ENCODE measurements at regions not wholly inside any gene's neighbourhood (a gene's known extent, or its start where the extent isn't known, plus 50 kb on each side); places are given as distances from the start of the nearest gene placed in this dataset.

DNA sequence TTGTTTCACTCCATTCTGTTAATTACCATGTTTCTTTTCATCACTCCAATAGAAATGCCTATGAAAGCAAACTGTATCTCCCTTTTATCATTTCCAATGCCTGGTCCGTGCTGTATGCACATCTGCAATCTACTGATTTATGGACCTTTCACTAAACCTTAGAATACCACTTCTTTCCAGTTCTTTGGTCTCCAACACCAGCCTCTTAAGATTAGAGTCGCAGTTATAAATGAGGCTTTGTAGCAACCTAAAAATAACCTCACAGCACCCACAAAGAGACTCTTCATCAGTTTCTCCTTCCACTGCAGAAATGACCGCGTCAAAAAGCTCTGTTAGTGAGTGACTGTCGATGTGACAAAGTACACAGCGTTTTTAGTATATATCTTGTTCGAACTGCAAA, 282.6 kb downstream of the ADGRA3 start:
- Mint-ChIP-seq H3K27ac (no peak overlapping the region), H3K27me3 (ENCODE audit: low read depth) (peaks cover 19% of the 10 kb centered on the region), H3K9me3 (no peaks in the 10 kb centered on the region), H3K36me3 (no peaks in the 10 kb centered on the region), H3K4me3 (no peak overlapping the region), H3K4me1 (no peaks in the 10 kb centered on the region)
- DNase-seq (ENCODE audit: low spot score in 2 of 2, unreplicated experiment in 2 of 2): no peak
- TF ChIP-seq CTCF (IDR thresholded peaks at IDR 0.05; ENCODE audit: unreplicated experiment): no peak

GRCh38 chr4:22220965-22221364, 272.4 kb upstream of the KCNIP4 start:
- H3K36me3 Mint-ChIP-seq: no peaks in the 10 kb centered on the region
- H3K27ac Mint-ChIP-seq: no peak overlapping the region
- H3K9me3 Mint-ChIP-seq: no peaks in the 10 kb centered on the region
- DNase-seq (ENCODE audit: low spot score in 2 of 2, unreplicated experiment in 2 of 2): no peak
- H3K27me3 Mint-ChIP-seq (ENCODE audit: low read depth): peaks cover 15% of the 10 kb centered on the region
- H3K4me3 Mint-ChIP-seq: no peak overlapping the region
- H3K4me1 Mint-ChIP-seq: no peaks in the 10 kb centered on the region
- TF ChIP-seq CTCF (IDR thresholded peaks at IDR 0.05; ENCODE audit: unreplicated experiment): no peak

GRCh38 chr4:22217480-22217879, 268.9 kb upstream of the KCNIP4 start:
- TF ChIP-seq CTCF (IDR thresholded peaks at IDR 0.05; ENCODE audit: unreplicated experiment): no peak
- H3K27ac Mint-ChIP-seq: no peak overlapping the region
- H3K4me3 Mint-ChIP-seq: no peak overlapping the region
- H3K27me3 Mint-ChIP-seq (ENCODE audit: low read depth): peaks cover 30% of the 10 kb centered on the region
- DNase-seq (ENCODE audit: low spot score in 2 of 2, unreplicated experiment in 2 of 2): no peak
- no peaks in the 10 kb centered on the region for H3K4me1 Mint-ChIP-seq
- no peaks in the 10 kb centered on the region for H3K36me3 Mint-ChIP-seq
- H3K9me3 Mint-ChIP-seq: no peaks in the 10 kb centered on the region

DNA sequence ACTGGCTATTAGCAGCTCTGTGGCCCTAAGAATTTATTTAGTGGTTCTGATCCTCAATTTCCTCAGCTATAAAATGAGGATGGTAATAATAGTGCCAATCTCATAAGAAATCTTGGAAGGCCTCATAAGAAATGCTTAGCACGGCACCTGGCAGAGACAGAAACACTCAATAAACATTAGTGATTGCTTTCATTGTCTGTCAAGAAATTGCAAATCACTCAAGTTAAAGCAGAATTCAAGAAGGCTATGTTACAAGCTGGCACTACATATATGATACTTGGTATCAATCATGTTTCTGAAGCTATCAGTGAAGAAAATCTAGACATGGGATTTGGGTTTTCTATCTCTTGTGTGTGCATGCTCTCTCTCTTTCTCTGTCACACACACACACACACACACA, 267.7 kb upstream of the KCNIP4 start:
- Mint-ChIP-seq H3K4me3 (no peak overlapping the region), H3K9me3 (no peaks in the 10 kb centered on the region), H3K4me1 (no peaks in the 10 kb centered on the region), H3K27me3 (ENCODE audit: low read depth) (peaks cover 38% of the 10 kb centered on the region), H3K27ac (no peak overlapping the region), H3K36me3 (no peaks in the 10 kb centered on the region)
- no peak for DNase-seq (ENCODE audit: low spot score in 2 of 2, unreplicated experiment in 2 of 2)
- no peak for TF ChIP-seq CTCF (IDR thresholded peaks at IDR 0.05; ENCODE audit: unreplicated experiment)

- no peak overlapping the region for H3K27ac Mint-ChIP-seq
- H3K4me3 Mint-ChIP-seq: no peak overlapping the region
- H3K27me3 Mint-ChIP-seq (ENCODE audit: low read depth): peaks cover 42% of the 10 kb centered on the region
- TF ChIP-seq CTCF (IDR thresholded peaks at IDR 0.05; ENCODE audit: unreplicated experiment): no peak
- H3K9me3 Mint-ChIP-seq: peaks cover 4% of the 10 kb centered on the region
- no peaks in the 10 kb centered on the region for H3K4me1 Mint-ChIP-seq
- DNase-seq (ENCODE audit: low spot score in 2 of 2, unreplicated experiment in 2 of 2): no peak
- no peaks in the 10 kb centered on the region for H3K36me3 Mint-ChIP-seq
Measured at GRCh38 chr4:22215084-22215483, 266.5 kb upstream of the KCNIP4 start.

GRCh38 chr4:22203711-22204011, 255.1 kb upstream of the KCNIP4 start:
- no peak for DNase-seq (ENCODE audit: low spot score in 2 of 2, unreplicated experiment in 2 of 2)
- Mint-ChIP-seq H3K9me3 (no peaks in the 10 kb centered on the region), H3K4me1 (no peaks in the 10 kb centered on the region), H3K36me3 (no peaks in the 10 kb centered on the region), H3K27me3 (ENCODE audit: low read depth) (no peaks in the 10 kb centered on the region), H3K27ac (no peak overlapping the region), H3K4me3 (no peak overlapping the region)
- no peak for TF ChIP-seq CTCF (IDR thresholded peaks at IDR 0.05; ENCODE audit: unreplicated experiment)

Measured in mesothelial cell of epicardium (in vitro differentiated cells).